B cell (primary cell): ENCODE measurements at regions not wholly inside any gene's neighbourhood (a gene's known extent, or its start where the extent isn't known, plus 50 kb on each side); places are given as distances from the start of the nearest gene placed in this dataset.
A peak's percentile ranks its signal among the peaks of the same experiment; 100 is the strongest.

Experiments
- ATAC-seq: fragments of 200-7000 bp; cut with Tn5 transposase; one replicate; pipeline ENCODE4 v1.10.0; 2021; ENCODE audit warnings: low read depth, mild to moderate bottlenecking, moderate number of reproducible peaks, moderate library complexity
- CTCF ChIA-PET: fragments of 350-600 bp; sonication (Branson Sonifier 250); formaldehyde crosslinking; loops from one replicate; lab custom pipeline; 2021; ENCODE audit warnings: antibody characterized with exemption, inconsistent platforms; lab: Charles Lee
- POLR2A ChIA-PET: fragments of 350-600 bp; sonication (Branson Sonifier 250); formaldehyde crosslinking; loops from one replicate; lab custom pipeline; 2021; ENCODE audit warnings: antibody characterized with exemption; lab: Charles Lee
- DNase-seq: peaks from one replicate; pipeline ENCODE4 v3.0.0; 2013
- H2AFZ ChIP-seq: 2 replicates; pipeline ENCODE4 v1.6.1; 2012; ENCODE audit warnings: mild to moderate bottlenecking, low read depth, low read length; ENCODE audit not compliant: insufficient read depth, poor library complexity, severe bottlenecking
- H3K27ac ChIP-seq, 2 donors: 1 replicate in 1 of 2; 2 replicates in 1 of 2; pipeline ENCODE4 v1.5.1; 2012 to 2013; ENCODE audit warnings: low read length in 2 of 2, mild to moderate bottlenecking in 2 of 2, moderate library complexity in 1 of 2
- H3K27me3 ChIP-seq, 4 experiments: fragments of 200-600 bp in 1 of 4; sonication (generic) in 1 of 4; replicated peaks in 1 of 4; 1 replicate in 2 of 4; 2 replicates in 2 of 4; pipeline versions ENCODE4 v1.6.1 to v1.7.0; 2013 to 2016; ENCODE audit warnings: low read length in 3 of 4, mild to moderate bottlenecking in 2 of 4, mixed read lengths in 1 of 4, moderate library complexity in 1 of 4; ENCODE audit not compliant: insufficient read depth in 4 of 4, control insufficient read depth in 3 of 4; ENCODE audit errors: control extremely low read depth in 1 of 4
- H3K36me3 ChIP-seq, 2 experiments: replicated peaks in 1 of 2; 1 replicate in 1 of 2; 2 replicates in 1 of 2; pipeline versions ENCODE4 v1.6.1 to v1.7.1; 2013; ENCODE audit warnings: low read length in 1 of 2; ENCODE audit not compliant: insufficient read depth in 2 of 2, control insufficient read depth in 1 of 2; ENCODE audit errors: control extremely low read depth in 1 of 2, extremely low read depth in 1 of 2
- H3K4me1 ChIP-seq, 2 donors: fragments of 200-600 bp in 1 of 2; sonication (generic) in 1 of 2; 1 replicate in 1 of 2; 2 replicates in 1 of 2; pipeline versions ENCODE4 v1.5.1 to v1.6.1; 2013 to 2017; ENCODE audit warnings: low read length in 2 of 2; ENCODE audit not compliant: control insufficient read depth in 2 of 2, insufficient read depth in 2 of 2
- H3K4me2 ChIP-seq: replicated peaks from 2 replicates; pipeline ENCODE3; 2012; ENCODE audit warnings: mild to moderate bottlenecking, low read depth, low read length; ENCODE audit not compliant: poor library complexity, severe bottlenecking
- H3K4me3 ChIP-seq, 5 experiments: fragments of 200-600 bp in 1 of 5; sonication (generic) in 1 of 5; 1 replicate in 3 of 5; 2 replicates in 2 of 5; pipeline versions ENCODE4 v1.5.1 to v1.7.0; 2011 to 2016; ENCODE audit warnings: low read length in 4 of 5, mild to moderate bottlenecking in 4 of 5, low read depth in 2 of 5, control low read depth in 1 of 5, moderate library complexity in 1 of 5; ENCODE audit not compliant: insufficient read depth in 1 of 5; ENCODE audit errors: control extremely low read depth in 1 of 5, extremely low read depth in 1 of 5
- H3K79me2 ChIP-seq: fragments of 200-600 bp; sonication (generic); one replicate; pipeline ENCODE4 v1.6.0; 2016; ENCODE audit warnings: low read length; ENCODE audit not compliant: control insufficient read depth, insufficient read depth
- H3K9ac ChIP-seq: fragments of 200-600 bp; sonication (generic); 2 replicates; pipeline ENCODE4 v1.6.1; 2017; ENCODE audit warnings: mild to moderate bottlenecking, low read length, moderate library complexity
- H3K9me3 ChIP-seq, 3 donors: one replicate each; pipeline versions ENCODE4 v1.6.1 to v1.7.1; 2013; ENCODE audit warnings: low read length in 2 of 3; ENCODE audit not compliant: control insufficient read depth in 2 of 3, insufficient read depth in 1 of 3; ENCODE audit errors: control extremely low read depth in 1 of 3
- H4K20me1 ChIP-seq: 2 replicates; pipeline ENCODE4 v1.6.0; 2012; ENCODE audit warnings: mild to moderate bottlenecking, low read length; ENCODE audit not compliant: insufficient read depth, control insufficient read depth, poor library complexity, severe bottlenecking
- H3K27ac Mint-ChIP-seq: one replicate; pipeline ENCODE4 v1.8.0; 2021; ENCODE audit warnings: mixed read lengths
- H3K27me3 Mint-ChIP-seq: one replicate; pipeline ENCODE4 v1.8.0; 2021; ENCODE audit warnings: mixed read lengths
- H3K4me1 Mint-ChIP-seq: one replicate; pipeline ENCODE4 v1.8.0; 2021; ENCODE audit warnings: mixed read lengths
- H3K4me3 Mint-ChIP-seq: one replicate; pipeline ENCODE4 v1.8.0; 2021; ENCODE audit warnings: mixed read lengths
- H3K9me3 Mint-ChIP-seq: one replicate; pipeline ENCODE4 v1.8.0; 2022; ENCODE audit warnings: mixed read lengths; ENCODE audit not compliant: insufficient read depth
- CTCF ChIP-seq: fragments of 200-600 bp; IDR thresholded peaks from one replicate; pipeline ENCODE4 v1.8.0; 2022; ENCODE audit warnings: antibody characterized with exemption, mild to moderate bottlenecking
- EZH2 ChIP-seq: IDR thresholded peaks from 2 replicates; pipeline ENCODE4 v1.6.1; 2012; ENCODE audit warnings: borderline replicate concordance, low read depth, mild to moderate bottlenecking, moderate library complexity, low read length; ENCODE audit not compliant: insufficient read depth, poor library complexity, severe bottlenecking
- WGBS: methylation state at CpG from one replicate; pipeline ENCODE4 v1.1.5; 2013; ENCODE audit warnings: missing lambda C conversion rate; ENCODE audit not compliant: insufficient coverage; 5-methylcytosine and 5-hydroxymethylcytosine counted together
- intact Hi-C: fragments of 100-400 bp; cut with micrococcal nuclease; formaldehyde crosslinking; loops from one replicate; pipeline ENCODE4 v1.10.0; 2022

DNA sequence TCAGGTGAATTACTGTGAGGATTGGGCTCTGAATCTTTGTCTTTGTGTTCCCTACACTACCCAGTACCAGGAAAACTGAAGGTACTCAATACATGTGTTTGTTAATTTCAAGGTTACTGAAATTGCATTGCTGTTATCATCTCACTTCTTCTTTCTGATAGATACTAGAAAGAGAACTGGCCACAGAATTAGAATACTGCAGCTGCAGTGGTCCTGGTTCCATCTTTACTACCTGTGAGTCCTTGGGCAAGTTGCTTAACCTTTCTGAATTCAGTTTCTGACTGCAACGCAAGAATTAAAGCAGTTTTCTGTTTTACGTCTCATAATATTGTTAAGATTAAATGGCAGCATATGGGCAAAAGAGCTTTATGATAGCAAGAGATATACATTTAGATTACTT is 263.5 kb downstream of the LMO4 start:
- H3K4me1 ChIP-seq: peaks cover 21 to 31% of the 10 kb centered on the region in 2 donors
- H3K36me3 ChIP-seq: no peaks in the 10 kb centered on the region
- TF ChIP-seq EZH2 (no peak), CTCF (no peak)
- no peaks in the 10 kb centered on the region for H3K27me3 ChIP-seq
- H3K4me3 ChIP-seq: no peak overlapping the region
- H3K9me3 ChIP-seq: no peaks in the 10 kb centered on the region
- H3K9ac ChIP-seq: no peak overlapping the region
- no peaks in the 10 kb centered on the region for H3K27me3 Mint-ChIP-seq
- no peaks in the 10 kb centered on the region for H4K20me1 ChIP-seq
- POLR2A ChIA-PET: no interaction called here
- H3K4me2 ChIP-seq: no peak overlapping the region
- peak; percentile 17 for ATAC-seq
- intact Hi-C loops: no loop called here
- peaks cover 33% of the 10 kb centered on the region for H3K4me1 Mint-ChIP-seq
- CTCF ChIA-PET: no interaction called here
- no peak overlapping the region for H3K27ac Mint-ChIP-seq
- no peak overlapping the region for H3K4me3 Mint-ChIP-seq
- no peaks in the 10 kb centered on the region for H3K9me3 Mint-ChIP-seq
- no peak overlapping the region for H2AFZ ChIP-seq
- no peak overlapping the region for H3K27ac ChIP-seq
- peak; percentile 15 for DNase-seq
- H3K79me2 ChIP-seq: no peaks in the 10 kb centered on the region
- WGBS: no CpG with 5 or more reads among the region's 2 CpGs

DNA sequence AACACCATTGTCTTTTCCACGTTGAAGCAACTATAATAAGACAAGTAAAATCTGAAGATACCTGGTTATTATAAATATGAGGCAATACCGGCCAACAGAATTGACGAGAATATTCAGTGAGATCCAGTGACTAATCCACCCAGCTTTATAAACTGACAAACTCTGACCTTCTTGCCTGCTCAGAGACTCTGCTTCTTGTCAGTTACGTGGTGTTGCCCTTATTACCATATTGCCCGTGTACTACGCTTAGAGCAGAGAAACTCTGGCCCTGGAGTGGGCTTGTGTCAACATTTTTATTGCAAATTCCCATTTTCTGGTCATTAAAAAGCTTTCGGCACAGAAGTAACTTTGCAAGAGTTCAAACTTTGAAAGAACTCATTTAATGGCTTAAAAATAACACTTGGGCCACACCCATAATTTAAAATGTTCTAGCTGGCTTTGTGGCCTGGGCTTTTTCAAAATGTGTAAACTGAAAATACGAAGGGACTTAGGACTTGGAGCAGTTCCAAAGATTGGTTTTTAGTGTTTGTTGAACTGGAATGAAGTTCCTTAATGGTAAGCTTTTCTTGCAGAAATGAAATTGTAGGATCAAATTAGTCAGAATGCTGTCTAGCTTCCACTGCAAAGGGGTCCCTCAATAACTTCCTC is 266.2 kb downstream of the LMO4 start:
- H3K9me3 ChIP-seq: no peaks in the 10 kb centered on the region
- H3K9me3 Mint-ChIP-seq: no peaks in the 10 kb centered on the region
- DNase-seq (no peak), ATAC-seq (no peak)
- ChIA-PET CTCF (no interaction called here), POLR2A (no interaction called here)
- no peaks in the 10 kb centered on the region for H3K27me3 ChIP-seq
- H3K9ac ChIP-seq: no peak overlapping the region
- no peak overlapping the region for H3K4me3 ChIP-seq
- TF ChIP-seq EZH2 (no peak), CTCF (no peak)
- intact Hi-C loops: no loop called here
- H3K27ac Mint-ChIP-seq: no peak overlapping the region
- no peaks in the 10 kb centered on the region for H3K36me3 ChIP-seq
- H3K27ac ChIP-seq: no peak overlapping the region
- H3K27me3 Mint-ChIP-seq: no peaks in the 10 kb centered on the region
- 94% methylated on average over 6 of the region's 8 CpGs for WGBS
- H3K4me3 Mint-ChIP-seq: no peak overlapping the region
- peaks cover 5 to 16% of the 10 kb centered on the region in 2 donors for H3K4me1 ChIP-seq
- H3K4me1 Mint-ChIP-seq: peaks cover 20% of the 10 kb centered on the region
- no peak overlapping the region for H3K4me2 ChIP-seq
- no peaks in the 10 kb centered on the region for H3K79me2 ChIP-seq
- H2AFZ ChIP-seq: no peak overlapping the region
- H4K20me1 ChIP-seq: no peaks in the 10 kb centered on the region
